ENCODE measurements at regions not wholly inside any gene's neighbourhood (a gene's known extent, or its start where the extent isn't known, plus 50 kb on each side); places are given as distances from the start of the nearest gene placed in this dataset.

- no peak overlapping the region for H3K27ac ChIP-seq (ENCODE audit: low read depth, low read length)
- no peak overlapping the region for H3K4me3 ChIP-seq (replicated peaks in 1 of 2; ENCODE audit: low read depth in 1 of 2, low read length in 2 of 2)
- DNase-seq (ENCODE audit: low read depth, low spot score) (no peak), ATAC-seq (no peak)
- no peaks in the 10 kb centered on the region for H3K27me3 ChIP-seq (ENCODE audit: insufficient read depth, low read length)
- no peaks in the 10 kb centered on the region for H3K9me2 ChIP-seq (ENCODE audit: insufficient read depth)
- POLR2A ChIA-PET: no interaction called here
- no peak for TF ChIP-seq POLR2A (IDR thresholded peaks at IDR 0.05; ENCODE audit: borderline replicate concordance, extremely low read depth, insufficient read depth, insufficient read length)
- TF ChIP-seq FOSL1 (IDR thresholded peaks at IDR 0.05; ENCODE audit: low read depth): no peak
- no peak for TF ChIP-seq RAD21 (IDR thresholded peaks at IDR 0.05; ENCODE audit: low read depth)
- no peak for TF ChIP-seq ZBTB33 (IDR thresholded peaks at IDR 0.05; ENCODE audit: extremely low read depth, insufficient replicate concordance, low read length)
- no peak for TF ChIP-seq EZH2 (IDR thresholded peaks at IDR 0.05)
- no peak for TF ChIP-seq EGR1 (IDR thresholded peaks at IDR 0.05; ENCODE audit: low read depth)
- TF ChIP-seq JUND (IDR thresholded peaks at IDR 0.05): no peak
- TF ChIP-seq SRF (IDR thresholded peaks at IDR 0.05; ENCODE audit: low read depth): no peak
- no peak for TF ChIP-seq EZH2phosphoT487 (IDR thresholded peaks at IDR 0.05; ENCODE audit: borderline replicate concordance)
- no peak for TF ChIP-seq SP1 (IDR thresholded peaks at IDR 0.05; ENCODE audit: low read depth)
- no peak for TF ChIP-seq MAX (IDR thresholded peaks at IDR 0.05)
- TF ChIP-seq ATF3 (IDR thresholded peaks at IDR 0.05): no peak
- no peak for TF ChIP-seq ZNF274 (IDR thresholded peaks at IDR 0.05; ENCODE audit: low read depth, low read length)
- TF ChIP-seq CEBPB (IDR thresholded peaks at IDR 0.05; ENCODE audit: low read depth): no peak
- no peak for TF ChIP-seq POLR2AphosphoS5 (IDR thresholded peaks at IDR 0.05; ENCODE audit: low read depth, low read length)
- TF ChIP-seq REST (IDR thresholded peaks at IDR 0.05; ENCODE audit: low read depth): no peak
- no peak for TF ChIP-seq CBX3 (IDR thresholded peaks at IDR 0.05; ENCODE audit: low read depth)
- no TSS peak for BruUV-seq (replicated peaks)
- H3K9me3 ChIP-seq (ENCODE audit: control insufficient read depth in 1 of 2, insufficient read depth in 1 of 2, low read depth in 1 of 2, low read length in 2 of 2): no peaks in the 10 kb centered on the region
- H3K36me3 ChIP-seq (ENCODE audit: control insufficient read depth in 1 of 2, insufficient read depth in 2 of 2, low read length in 2 of 2): no peaks in the 10 kb centered on the region
- no peak overlapping the region for H3K9ac ChIP-seq (ENCODE audit: low read length)
- CTCF ChIA-PET: no interaction called here
- RAD21 ChIA-PET (ENCODE audit: low non-redundant PET in 1 of 2, low total read pairs in 2 of 2, uncharacterized antibody in 2 of 2, unreplicated experiment in 2 of 2): no interaction called here
- H4K20me1 ChIP-seq (ENCODE audit: insufficient read depth): no peaks in the 10 kb centered on the region
- no peaks in the 10 kb centered on the region for H3K4me1 ChIP-seq (ENCODE audit: control insufficient read depth in 1 of 2, insufficient read depth in 2 of 2, low read length in 2 of 2)
- H3K79me2 ChIP-seq (ENCODE audit: insufficient read depth, low read length): no peaks in the 10 kb centered on the region
- no peak overlapping the region for H3K4me2 ChIP-seq (ENCODE audit: low read length)
- H2AFZ ChIP-seq (ENCODE audit: low read depth, low read length, poor library complexity, severe bottlenecking): no peak overlapping the region
- intact Hi-C loops (cut with micrococcal nuclease): no loop called here
Observed at GRCh38 chr13:106225126-106225525, 310.3 kb downstream of the EFNB2 start.

Measured in HCT116 (cell line).